ENCODE measurements at regions not wholly inside any gene's neighbourhood (a gene's known extent, or its start where the extent isn't known, plus 50 kb on each side); places are given as distances from the start of the nearest gene placed in this dataset.

DNA sequence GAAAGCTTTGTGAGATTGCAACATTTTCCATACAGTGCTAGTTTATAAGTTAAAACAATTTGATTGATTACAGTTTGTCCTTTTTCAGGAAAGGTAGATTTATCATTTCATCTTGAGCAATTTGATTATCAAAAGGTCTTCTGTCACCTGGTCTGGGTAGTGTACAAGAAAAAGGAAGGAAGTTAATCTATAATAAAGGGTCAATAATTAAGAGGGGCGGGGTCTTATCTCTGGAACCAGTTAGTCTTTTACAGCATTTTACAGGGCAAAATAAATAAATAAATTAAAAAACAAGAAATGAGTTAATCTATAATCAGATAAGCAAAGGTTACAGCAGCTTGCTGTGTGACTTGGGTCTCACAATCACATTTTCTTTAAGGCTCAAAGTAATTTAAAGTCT lies 277.8 kb upstream of the GYPC start:
- Mint-ChIP-seq H3K27ac (no peak overlapping the region), H3K27me3 (ENCODE audit: insufficient read depth) (no peaks in the 10 kb centered on the region; the same call in none of the 2 replicates), H3K36me3 (ENCODE audit: low read depth) (0 out of 2 replicates have a peak, but pooled peaks cover 3% of the 10 kb centered on the region), H3K4me3 (no peak overlapping the region), H3K4me1 (ENCODE audit: low read depth) (no peaks in the 10 kb centered on the region), H3K9me3 (peaks cover 55% of the 10 kb centered on the region)
- TF ChIP-seq, protein P1, sequence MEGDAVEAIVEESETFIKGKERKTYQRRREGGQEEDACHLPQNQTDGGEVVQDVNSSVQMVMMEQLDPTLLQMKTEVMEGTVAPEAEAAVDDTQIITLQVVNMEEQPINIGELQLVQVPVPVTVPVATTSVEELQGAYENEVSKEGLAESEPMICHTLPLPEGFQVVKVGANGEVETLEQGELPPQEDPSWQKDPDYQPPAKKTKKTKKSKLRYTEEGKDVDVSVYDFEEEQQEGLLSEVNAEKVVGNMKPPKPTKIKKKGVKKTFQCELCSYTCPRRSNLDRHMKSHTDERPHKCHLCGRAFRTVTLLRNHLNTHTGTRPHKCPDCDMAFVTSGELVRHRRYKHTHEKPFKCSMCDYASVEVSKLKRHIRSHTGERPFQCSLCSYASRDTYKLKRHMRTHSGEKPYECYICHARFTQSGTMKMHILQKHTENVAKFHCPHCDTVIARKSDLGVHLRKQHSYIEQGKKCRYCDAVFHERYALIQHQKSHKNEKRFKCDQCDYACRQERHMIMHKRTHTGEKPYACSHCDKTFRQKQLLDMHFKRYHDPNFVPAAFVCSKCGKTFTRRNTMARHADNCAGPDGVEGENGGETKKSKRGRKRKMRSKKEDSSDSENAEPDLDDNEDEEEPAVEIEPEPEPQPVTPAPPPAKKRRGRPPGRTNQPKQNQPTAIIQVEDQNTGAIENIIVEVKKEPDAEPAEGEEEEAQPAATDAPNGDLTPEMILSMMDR (IDR thresholded peaks at IDR 0.05) = no peak
- DNase-seq = no peak

DNA sequence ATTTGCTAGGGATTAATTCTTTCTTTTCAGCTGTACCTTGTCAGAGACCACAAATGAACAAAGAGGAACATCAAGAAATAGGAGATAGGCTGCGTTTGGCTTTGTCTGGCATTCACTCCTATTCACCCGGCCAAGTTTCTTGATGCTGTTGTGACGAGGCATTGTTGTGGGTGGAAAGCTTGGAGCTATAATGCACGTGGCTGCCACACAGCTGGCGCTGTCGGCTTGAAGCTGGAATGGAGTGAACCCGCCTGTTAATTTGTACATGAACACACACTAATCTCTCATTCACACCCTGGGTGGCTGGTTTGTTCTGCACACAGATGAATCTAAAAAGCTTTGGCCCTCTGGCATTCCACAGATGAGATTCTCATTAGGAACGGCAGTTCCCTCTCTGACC lies 274.9 kb upstream of the GYPC start:
- TF ChIP-seq, protein P1 (IDR thresholded peaks at IDR 0.05) = no peak

DNA sequence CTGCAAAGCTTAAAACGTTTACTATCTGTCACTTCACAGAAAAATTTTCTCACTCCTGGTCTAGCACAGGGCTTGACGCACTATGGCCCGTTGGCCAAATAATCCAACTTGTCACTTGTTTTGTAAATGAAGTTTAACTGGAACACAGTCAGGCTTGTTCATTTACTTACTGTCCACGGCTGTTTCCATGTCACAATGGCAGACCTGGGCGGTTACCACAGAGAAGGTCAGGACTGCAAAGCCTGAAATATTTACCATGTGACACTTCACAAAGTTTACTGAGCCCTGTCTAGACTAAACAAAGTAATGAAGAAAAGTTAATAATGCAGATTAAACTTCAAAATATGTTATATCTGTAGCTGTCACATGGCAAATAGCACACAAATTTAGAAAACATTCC lies 273.0 kb upstream of the GYPC start:
- no peaks in the 10 kb centered on the region; the same call in none of the 2 replicates for H3K27me3 Mint-ChIP-seq (ENCODE audit: insufficient read depth)
- H3K27ac Mint-ChIP-seq = no peak overlapping the region
- H3K36me3 Mint-ChIP-seq (ENCODE audit: low read depth) = peaks cover 7% of the 10 kb centered on the region; the same call in 1 of the 2 replicates
- no peak overlapping the region for H3K4me3 Mint-ChIP-seq
- no peaks in the 10 kb centered on the region for H3K4me1 Mint-ChIP-seq (ENCODE audit: low read depth)
- DNase-seq = no peak
- H3K9me3 Mint-ChIP-seq = peaks cover 41% of the 10 kb centered on the region
- TF ChIP-seq, protein P1 (IDR thresholded peaks at IDR 0.05) = no peak

More for the DNA sequence above, 274.9 kb upstream of the GYPC start:
- Mint-ChIP-seq H3K27me3 (ENCODE audit: insufficient read depth) (no peaks in the 10 kb centered on the region; the same call in none of the 2 replicates), H3K4me1 (ENCODE audit: low read depth) (no peaks in the 10 kb centered on the region), H3K36me3 (ENCODE audit: low read depth) (peaks cover 6% of the 10 kb centered on the region; the same call in 1 of the 2 replicates), H3K27ac (no peak overlapping the region), H3K4me3 (no peak overlapping the region), H3K9me3 (peaks cover 36% of the 10 kb centered on the region)
- no peak for DNase-seq

DNA sequence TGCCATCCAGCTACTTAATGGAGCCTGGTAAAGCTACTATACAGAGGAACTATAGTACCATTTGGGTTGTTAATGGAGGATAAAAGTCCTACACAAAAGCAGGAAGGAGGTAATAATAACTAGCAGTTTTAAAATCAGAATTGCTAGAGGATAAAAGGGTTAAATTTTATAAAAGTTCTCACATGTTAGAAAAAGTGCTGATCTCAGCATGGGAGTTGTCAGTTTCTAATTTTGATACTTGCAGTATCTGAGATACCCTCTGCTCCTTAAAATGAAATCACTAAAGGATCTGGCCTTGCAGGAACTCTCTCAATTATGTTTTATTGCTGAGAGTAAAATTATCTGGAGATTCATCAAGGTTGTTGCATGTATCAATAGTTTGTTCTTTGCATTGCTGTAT lies 272.2 kb upstream of the GYPC start:
- H3K27me3 Mint-ChIP-seq (ENCODE audit: insufficient read depth) = no peaks in the 10 kb centered on the region; the same call in none of the 2 replicates
- TF ChIP-seq, protein P1 (IDR thresholded peaks at IDR 0.05) = no peak
- no peak for DNase-seq
- H3K4me1 Mint-ChIP-seq (ENCODE audit: low read depth) = no peaks in the 10 kb centered on the region
- no peak overlapping the region for H3K27ac Mint-ChIP-seq
- peaks cover 7% of the 10 kb centered on the region; the same call in 1 of the 2 replicates for H3K36me3 Mint-ChIP-seq (ENCODE audit: low read depth)
- no peak overlapping the region for H3K4me3 Mint-ChIP-seq
- H3K9me3 Mint-ChIP-seq = peaks cover 38% of the 10 kb centered on the region

DNA sequence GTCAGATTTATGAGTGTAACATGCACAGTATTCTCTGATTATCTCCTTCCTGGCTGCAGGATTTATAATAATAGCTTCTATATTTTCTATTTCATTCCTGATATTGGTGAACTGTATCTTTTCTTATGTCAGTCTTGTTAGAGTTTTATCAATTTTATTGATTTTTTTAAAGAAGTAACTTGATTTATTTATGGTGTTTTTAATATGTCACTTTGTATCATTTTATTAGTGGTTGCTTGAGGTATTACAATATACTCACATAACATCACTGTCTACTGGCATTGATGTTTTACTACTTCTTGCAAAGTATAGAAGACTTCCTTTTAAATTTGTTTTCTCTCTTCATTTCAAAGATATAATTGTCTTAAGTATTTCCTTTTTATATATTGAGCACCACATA lies 270.5 kb upstream of the GYPC start:
- Mint-ChIP-seq H3K4me3 (no peak overlapping the region), H3K9me3 (peaks cover 46% of the 10 kb centered on the region), H3K4me1 (ENCODE audit: low read depth) (no peaks in the 10 kb centered on the region), H3K36me3 (ENCODE audit: low read depth) (peaks cover 7% of the 10 kb centered on the region; the same call in 1 of the 2 replicates), H3K27me3 (ENCODE audit: insufficient read depth) (no peaks in the 10 kb centered on the region), H3K27ac (no peak overlapping the region)
- TF ChIP-seq, protein P1 (IDR thresholded peaks at IDR 0.05) = no peak
- DNase-seq = no peak

DNA sequence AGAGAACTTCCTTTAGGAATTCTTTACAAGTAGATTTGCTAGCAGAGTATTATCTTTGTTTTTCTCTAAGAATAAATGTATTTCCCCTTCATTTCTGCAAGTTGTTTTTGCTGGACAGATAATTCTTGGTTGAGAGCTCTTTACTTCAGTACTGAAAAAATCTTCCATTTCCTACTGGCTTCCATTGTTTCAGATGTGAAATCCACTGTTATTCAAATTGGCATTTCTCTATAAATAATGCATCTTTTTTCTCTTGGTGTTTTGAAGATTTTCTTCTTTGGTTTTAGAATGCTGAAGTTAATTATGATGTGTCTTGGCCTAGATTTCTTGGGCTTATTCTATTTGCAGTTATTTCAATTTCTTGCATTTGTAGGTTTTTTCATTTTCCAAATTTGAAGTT lies 270.0 kb upstream of the GYPC start:
- Mint-ChIP-seq H3K36me3 (ENCODE audit: low read depth) (peaks cover 7% of the 10 kb centered on the region; the same call in 1 of the 2 replicates), H3K4me3 (no peak overlapping the region), H3K4me1 (ENCODE audit: low read depth) (no peaks in the 10 kb centered on the region), H3K27ac (no peak overlapping the region), H3K27me3 (ENCODE audit: insufficient read depth) (no peaks in the 10 kb centered on the region), H3K9me3 (peaks cover 47% of the 10 kb centered on the region)
- no peak for DNase-seq
- TF ChIP-seq, protein P1 (IDR thresholded peaks at IDR 0.05) = no peak
